Peyer's patch (tissue), 4 donors: ENCODE measurements at regions not wholly inside any gene's neighbourhood (a gene's known extent, or its start where the extent isn't known, plus 50 kb on each side); places are given as distances from the start of the nearest gene placed in this dataset.

Experiments
- POLR2A ChIP-seq, 2 donors: fragments of 450-650 bp; IDR thresholded peaks; one replicate each; pipeline ENCODE4 v1.5.1; 2017; ENCODE audit warnings: antibody characterized with exemption in 2 of 2, mild to moderate bottlenecking in 2 of 2, moderate library complexity in 2 of 2
- TF ChIP-seq, protein P1 (sequence below), 6 experiments: fragments of 450-650 bp in 4 of 6; fragments of 200-600 bp in 2 of 6; sonication (generic) in 1 of 6; IDR thresholded peaks; one replicate each; pipeline ENCODE4 v1.5.1; 2017 to 2019; ENCODE audit warnings: antibody characterized with exemption in 6 of 6, mild to moderate bottlenecking in 3 of 6, moderate library complexity in 1 of 6

DNA sequence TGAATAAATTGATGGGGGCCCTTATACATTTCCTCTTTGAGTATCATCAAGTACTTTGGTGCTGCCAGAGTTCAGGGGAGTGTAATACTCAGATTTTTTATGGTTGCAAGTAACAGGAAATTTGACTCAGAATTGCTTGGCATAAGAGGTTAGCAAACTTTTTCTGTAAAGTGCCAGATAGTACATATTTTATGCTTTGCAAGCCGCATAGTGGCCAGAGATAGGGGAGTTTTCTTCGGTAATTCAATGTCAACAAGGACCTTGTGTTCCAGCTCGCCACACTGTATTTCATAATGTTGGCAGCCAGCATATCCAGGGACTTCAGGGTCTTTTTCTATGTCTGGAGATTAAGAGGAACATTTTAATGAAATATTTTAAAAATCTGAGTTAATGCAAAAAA, 51.0 kb upstream of the MARCHF10 start:
- TF ChIP-seq, protein P1, sequence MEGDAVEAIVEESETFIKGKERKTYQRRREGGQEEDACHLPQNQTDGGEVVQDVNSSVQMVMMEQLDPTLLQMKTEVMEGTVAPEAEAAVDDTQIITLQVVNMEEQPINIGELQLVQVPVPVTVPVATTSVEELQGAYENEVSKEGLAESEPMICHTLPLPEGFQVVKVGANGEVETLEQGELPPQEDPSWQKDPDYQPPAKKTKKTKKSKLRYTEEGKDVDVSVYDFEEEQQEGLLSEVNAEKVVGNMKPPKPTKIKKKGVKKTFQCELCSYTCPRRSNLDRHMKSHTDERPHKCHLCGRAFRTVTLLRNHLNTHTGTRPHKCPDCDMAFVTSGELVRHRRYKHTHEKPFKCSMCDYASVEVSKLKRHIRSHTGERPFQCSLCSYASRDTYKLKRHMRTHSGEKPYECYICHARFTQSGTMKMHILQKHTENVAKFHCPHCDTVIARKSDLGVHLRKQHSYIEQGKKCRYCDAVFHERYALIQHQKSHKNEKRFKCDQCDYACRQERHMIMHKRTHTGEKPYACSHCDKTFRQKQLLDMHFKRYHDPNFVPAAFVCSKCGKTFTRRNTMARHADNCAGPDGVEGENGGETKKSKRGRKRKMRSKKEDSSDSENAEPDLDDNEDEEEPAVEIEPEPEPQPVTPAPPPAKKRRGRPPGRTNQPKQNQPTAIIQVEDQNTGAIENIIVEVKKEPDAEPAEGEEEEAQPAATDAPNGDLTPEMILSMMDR (IDR thresholded peaks at IDR 0.05): no peak
- no peak for TF ChIP-seq POLR2A (IDR thresholded peaks at IDR 0.05)
